ENCODE measurements at regions not wholly inside any gene's neighbourhood (a gene's known extent, or its start where the extent isn't known, plus 50 kb on each side); places are given as distances from the start of the nearest gene placed in this dataset.

GRCh38 chr2:129087133-129087813, 768.6 kb upstream of the HS6ST1 start:
- no peak for DNase-seq
- no peaks in the 10 kb centered on the region for H3K27me3 ChIP-seq (replicated peaks; ENCODE audit: control insufficient read depth, insufficient read depth, low read length, poor library complexity, severe bottlenecking)
- H3K27ac ChIP-seq (ENCODE audit: insufficient read depth, low read length, poor library complexity, severe bottlenecking), result no peak overlapping the region

DNA sequence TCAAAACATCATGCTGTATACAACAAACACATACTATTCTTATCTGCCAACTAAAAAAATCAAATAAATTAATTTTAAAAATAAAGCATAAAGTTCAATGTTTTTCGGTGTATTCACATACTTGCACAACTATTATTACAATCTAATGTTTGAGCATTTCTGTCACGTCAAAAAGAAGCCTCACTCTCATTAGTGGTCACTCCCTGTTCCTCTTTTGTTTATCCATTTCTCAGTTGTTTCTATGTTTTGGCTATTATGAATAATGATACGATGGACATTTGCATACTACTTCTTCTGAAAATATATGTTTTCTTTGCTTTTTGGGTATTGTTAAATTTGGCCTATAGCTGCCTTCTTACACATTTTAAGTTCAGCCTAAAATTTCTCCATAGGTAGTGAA, 773.0 kb upstream of the HS6ST1 start:
- Histone ChIP-seq H3K27me3 (replicated peaks; ENCODE audit: control insufficient read depth, insufficient read depth, low read length, poor library complexity, severe bottlenecking) (no peaks in the 10 kb centered on the region), H3K4me3 (ENCODE audit: insufficient read depth, low read depth, low read length, poor library complexity, severe bottlenecking) (no peak overlapping the region), H3K4me1 (ENCODE audit: control insufficient read depth, insufficient read depth, low read length, poor library complexity, severe bottlenecking) (no peaks in the 10 kb centered on the region), H3K9me3 (ENCODE audit: control insufficient read depth, low read length) (no peaks in the 10 kb centered on the region), H3K36me3 (ENCODE audit: control insufficient read depth, insufficient read depth, low read length) (no peaks in the 10 kb centered on the region), H3K27ac (ENCODE audit: insufficient read depth, low read length, poor library complexity, severe bottlenecking) (no peak overlapping the region)
- no peak for DNase-seq

More at GRCh38 chr2:129087133-129087813, 768.6 kb upstream of the HS6ST1 start:
- Histone ChIP-seq H3K9me3 (ENCODE audit: control insufficient read depth, low read length) (no peaks in the 10 kb centered on the region), H3K4me1 (ENCODE audit: control insufficient read depth, insufficient read depth, low read length, poor library complexity, severe bottlenecking) (no peaks in the 10 kb centered on the region), H3K36me3 (ENCODE audit: control insufficient read depth, insufficient read depth, low read length) (no peaks in the 10 kb centered on the region), H3K4me3 (ENCODE audit: insufficient read depth, low read depth, low read length, poor library complexity, severe bottlenecking) (no peak overlapping the region)

- Histone ChIP-seq H3K36me3 (ENCODE audit: control insufficient read depth, insufficient read depth, low read length) (no peaks in the 10 kb centered on the region), H3K27ac (ENCODE audit: insufficient read depth, low read length, poor library complexity, severe bottlenecking) (no peak overlapping the region), H3K4me3 (ENCODE audit: insufficient read depth, low read depth, low read length, poor library complexity, severe bottlenecking) (no peak overlapping the region), H3K27me3 (replicated peaks; ENCODE audit: control insufficient read depth, insufficient read depth, low read length, poor library complexity, severe bottlenecking) (no peaks in the 10 kb centered on the region), H3K9me3 (ENCODE audit: control insufficient read depth, low read length) (no peaks in the 10 kb centered on the region), H3K4me1 (ENCODE audit: control insufficient read depth, insufficient read depth, low read length, poor library complexity, severe bottlenecking) (no peaks in the 10 kb centered on the region)
- no peak for DNase-seq
Measured at GRCh38 chr2:129092956-129093355, 774.3 kb upstream of the HS6ST1 start.

- no peaks in the 10 kb centered on the region for H3K4me1 ChIP-seq (ENCODE audit: control insufficient read depth, insufficient read depth, low read length, poor library complexity, severe bottlenecking)
- H3K36me3 ChIP-seq (ENCODE audit: control insufficient read depth, insufficient read depth, low read length), result no peaks in the 10 kb centered on the region
- no peaks in the 10 kb centered on the region for H3K27me3 ChIP-seq (replicated peaks; ENCODE audit: control insufficient read depth, insufficient read depth, low read length, poor library complexity, severe bottlenecking)
- H3K27ac ChIP-seq (ENCODE audit: insufficient read depth, low read length, poor library complexity, severe bottlenecking), result no peak overlapping the region
- DNase-seq, result no peak
- H3K4me3 ChIP-seq (ENCODE audit: insufficient read depth, low read depth, low read length, poor library complexity, severe bottlenecking), result no peak overlapping the region
- H3K9me3 ChIP-seq (ENCODE audit: control insufficient read depth, low read length), result no peaks in the 10 kb centered on the region
Measured at GRCh38 chr2:129101186-129101585, 782.5 kb upstream of the HS6ST1 start.

- Histone ChIP-seq H3K36me3 (ENCODE audit: control insufficient read depth, insufficient read depth, low read length) (no peaks in the 10 kb centered on the region), H3K9me3 (ENCODE audit: control insufficient read depth, low read length) (no peaks in the 10 kb centered on the region), H3K27ac (ENCODE audit: insufficient read depth, low read length, poor library complexity, severe bottlenecking) (no peak overlapping the region), H3K4me3 (ENCODE audit: insufficient read depth, low read depth, low read length, poor library complexity, severe bottlenecking) (no peak overlapping the region), H3K4me1 (ENCODE audit: control insufficient read depth, insufficient read depth, low read length, poor library complexity, severe bottlenecking) (no peaks in the 10 kb centered on the region), H3K27me3 (replicated peaks; ENCODE audit: control insufficient read depth, insufficient read depth, low read length, poor library complexity, severe bottlenecking) (no peaks in the 10 kb centered on the region)
- no peak for DNase-seq
Measured at GRCh38 chr2:129103936-129104878, 785.5 kb upstream of the HS6ST1 start.

DNA sequence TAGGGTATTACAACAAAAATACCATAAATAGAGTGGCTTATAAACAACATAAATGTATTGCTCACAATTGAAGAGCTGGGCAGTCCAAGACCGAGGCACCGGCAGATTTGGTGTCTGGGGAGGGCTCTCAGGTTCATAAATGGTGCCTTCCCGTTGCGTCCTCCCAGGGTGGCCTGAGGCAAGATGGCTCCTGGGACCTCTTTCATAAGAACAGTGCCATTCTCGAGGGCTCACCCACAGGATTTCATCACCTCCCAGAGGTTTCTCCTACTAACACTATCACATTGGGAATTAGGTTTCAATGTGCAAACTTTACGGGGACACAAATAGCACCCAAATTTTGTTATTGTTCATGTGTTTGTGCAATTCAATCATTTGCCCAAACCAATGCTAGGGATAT, 793.5 kb upstream of the HS6ST1 start:
- Histone ChIP-seq H3K27ac (ENCODE audit: insufficient read depth, low read length, poor library complexity, severe bottlenecking) (no peak overlapping the region), H3K36me3 (ENCODE audit: control insufficient read depth, insufficient read depth, low read length) (no peaks in the 10 kb centered on the region), H3K9me3 (ENCODE audit: control insufficient read depth, low read length) (no peaks in the 10 kb centered on the region), H3K4me3 (ENCODE audit: insufficient read depth, low read depth, low read length, poor library complexity, severe bottlenecking) (no peak overlapping the region), H3K4me1 (ENCODE audit: control insufficient read depth, insufficient read depth, low read length, poor library complexity, severe bottlenecking) (no peaks in the 10 kb centered on the region), H3K27me3 (replicated peaks; ENCODE audit: control insufficient read depth, insufficient read depth, low read length, poor library complexity, severe bottlenecking) (no peaks in the 10 kb centered on the region)
- no peak for DNase-seq

DNA sequence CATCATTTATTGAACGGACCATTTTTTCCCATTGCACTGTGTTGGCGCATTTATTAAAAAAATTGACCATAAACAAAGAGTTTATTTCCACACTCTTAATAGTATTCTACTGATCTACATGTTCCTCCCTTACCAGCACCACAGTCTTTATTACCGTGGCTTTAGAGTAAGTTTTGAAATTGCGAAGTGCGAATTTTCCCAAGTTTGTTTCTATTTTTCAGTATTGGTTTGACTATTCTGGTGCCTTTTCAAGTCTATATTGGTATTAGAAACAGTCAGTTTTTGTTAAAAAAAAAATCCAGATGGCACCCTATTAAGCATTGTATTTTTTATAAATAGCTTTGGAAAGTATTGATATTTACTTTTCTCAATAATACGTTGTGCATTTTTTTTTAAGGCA, 795.1 kb upstream of the HS6ST1 start:
- H3K9me3 ChIP-seq (ENCODE audit: control insufficient read depth, low read length), result no peaks in the 10 kb centered on the region
- no peak overlapping the region for H3K4me3 ChIP-seq (ENCODE audit: insufficient read depth, low read depth, low read length, poor library complexity, severe bottlenecking)
- H3K27me3 ChIP-seq (replicated peaks; ENCODE audit: control insufficient read depth, insufficient read depth, low read length, poor library complexity, severe bottlenecking), result no peaks in the 10 kb centered on the region
- H3K4me1 ChIP-seq (ENCODE audit: control insufficient read depth, insufficient read depth, low read length, poor library complexity, severe bottlenecking), result no peaks in the 10 kb centered on the region
- H3K36me3 ChIP-seq (ENCODE audit: control insufficient read depth, insufficient read depth, low read length), result no peaks in the 10 kb centered on the region
- no peak for DNase-seq
- no peak overlapping the region for H3K27ac ChIP-seq (ENCODE audit: insufficient read depth, low read length, poor library complexity, severe bottlenecking)

- H3K9me3 ChIP-seq (ENCODE audit: control insufficient read depth, low read length), result no peaks in the 10 kb centered on the region
- no peaks in the 10 kb centered on the region for H3K4me1 ChIP-seq (ENCODE audit: control insufficient read depth, insufficient read depth, low read length, poor library complexity, severe bottlenecking)
- H3K27ac ChIP-seq (ENCODE audit: insufficient read depth, low read length, poor library complexity, severe bottlenecking), result no peak overlapping the region
- H3K4me3 ChIP-seq (ENCODE audit: insufficient read depth, low read depth, low read length, poor library complexity, severe bottlenecking), result no peak overlapping the region
- no peak for DNase-seq
- H3K27me3 ChIP-seq (replicated peaks; ENCODE audit: control insufficient read depth, insufficient read depth, low read length, poor library complexity, severe bottlenecking), result no peaks in the 10 kb centered on the region
- no peaks in the 10 kb centered on the region for H3K36me3 ChIP-seq (ENCODE audit: control insufficient read depth, insufficient read depth, low read length)
Measured at GRCh38 chr2:129117434-129117833, 798.8 kb upstream of the HS6ST1 start.

DNA sequence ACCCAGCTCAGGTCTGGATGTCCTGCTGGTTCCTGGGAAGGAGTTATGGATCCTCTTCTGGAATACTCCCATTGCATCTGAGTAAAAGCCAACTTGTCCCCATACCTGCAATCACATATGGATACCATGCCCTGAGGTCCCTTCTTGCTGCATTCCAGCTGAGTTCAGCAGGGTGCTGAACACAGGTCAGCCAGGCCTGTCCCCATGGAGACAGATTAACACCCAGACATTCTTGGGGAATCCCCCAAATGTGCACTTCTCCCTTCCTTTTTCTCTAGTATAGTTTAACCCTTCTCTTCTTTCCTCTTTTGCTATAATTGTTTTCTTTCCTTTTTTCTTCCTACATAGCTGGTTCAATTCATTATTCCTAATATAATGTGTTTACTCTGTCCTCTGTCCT, 799.6 kb upstream of the HS6ST1 start:
- Histone ChIP-seq H3K4me3 (ENCODE audit: insufficient read depth, low read depth, low read length, poor library complexity, severe bottlenecking) (no peak overlapping the region), H3K27ac (ENCODE audit: insufficient read depth, low read length, poor library complexity, severe bottlenecking) (no peak overlapping the region), H3K4me1 (ENCODE audit: control insufficient read depth, insufficient read depth, low read length, poor library complexity, severe bottlenecking) (no peaks in the 10 kb centered on the region), H3K27me3 (replicated peaks; ENCODE audit: control insufficient read depth, insufficient read depth, low read length, poor library complexity, severe bottlenecking) (no peaks in the 10 kb centered on the region), H3K9me3 (ENCODE audit: control insufficient read depth, low read length) (no peaks in the 10 kb centered on the region), H3K36me3 (ENCODE audit: control insufficient read depth, insufficient read depth, low read length) (no peaks in the 10 kb centered on the region)
- no peak for DNase-seq

GRCh38 chr2:129129087-129129486, 810.4 kb upstream of the HS6ST1 start:
- no peaks in the 10 kb centered on the region for H3K9me3 ChIP-seq (ENCODE audit: control insufficient read depth, low read length)
- no peaks in the 10 kb centered on the region for H3K4me1 ChIP-seq (ENCODE audit: control insufficient read depth, insufficient read depth, low read length, poor library complexity, severe bottlenecking)
- no peaks in the 10 kb centered on the region for H3K27me3 ChIP-seq (replicated peaks; ENCODE audit: control insufficient read depth, insufficient read depth, low read length, poor library complexity, severe bottlenecking)
- no peaks in the 10 kb centered on the region for H3K36me3 ChIP-seq (ENCODE audit: control insufficient read depth, insufficient read depth, low read length)
- H3K27ac ChIP-seq (ENCODE audit: insufficient read depth, low read length, poor library complexity, severe bottlenecking), result no peak overlapping the region
- no peak for DNase-seq
- H3K4me3 ChIP-seq (ENCODE audit: insufficient read depth, low read depth, low read length, poor library complexity, severe bottlenecking), result no peak overlapping the region
